Small intestine (tissue), 7 donors: ENCODE measurements at regions not wholly inside any gene's neighbourhood (a gene's known extent, or its start where the extent isn't known, plus 50 kb on each side); places are given as distances from the start of the nearest gene placed in this dataset.

ENCODE experiments used
- DNase-seq, 2 donors: peaks; one replicate each; pipeline versions ENCODE4 v3.0.0 to v3.0.0-alpha.2; 2013
- FAIRE-seq: peaks from 2 replicates; lab custom pipeline; 2012; peaks lifted over from hg19 to GRCh38; lab: Jason Lieb, UNC
- H3K27ac ChIP-seq, 3 donors: one replicate each; pipeline ENCODE4 v1.5.1; 2013; ENCODE audit warnings: low read length in 2 of 3, mild to moderate bottlenecking in 2 of 3, control low read depth in 1 of 3, inconsistent platforms in 1 of 3, low read depth in 1 of 3, moderate library complexity in 1 of 3
- H3K27me3 ChIP-seq, 3 donors: one replicate each; pipeline ENCODE4 v1.6.1; 2013; ENCODE audit warnings: low read length in 3 of 3, inconsistent platforms in 1 of 3; ENCODE audit not compliant: control insufficient read depth in 3 of 3, insufficient read depth in 3 of 3
- H3K36me3 ChIP-seq, 3 donors: one replicate each; pipeline ENCODE4 v1.6.1; 2013; ENCODE audit warnings: low read length in 3 of 3, inconsistent platforms in 1 of 3, low read depth in 1 of 3, mild to moderate bottlenecking in 1 of 3, moderate library complexity in 1 of 3; ENCODE audit not compliant: control insufficient read depth in 3 of 3, insufficient read depth in 2 of 3
- H3K4me1 ChIP-seq, 3 donors: one replicate each; pipeline ENCODE4 v1.6.1; 2013; ENCODE audit warnings: low read length in 2 of 3, inconsistent platforms in 1 of 3, low read depth in 1 of 3, mild to moderate bottlenecking in 1 of 3, moderate library complexity in 1 of 3; ENCODE audit not compliant: control insufficient read depth in 3 of 3, insufficient read depth in 2 of 3
- H3K4me3 ChIP-seq, 3 donors: one replicate each; pipeline ENCODE4 v1.5.1; 2013; ENCODE audit warnings: low read length in 3 of 3, control low read depth in 1 of 3, inconsistent platforms in 1 of 3, low read depth in 1 of 3, mild to moderate bottlenecking in 1 of 3, moderate library complexity in 1 of 3
- H3K9me3 ChIP-seq, 2 donors: one replicate each; pipeline ENCODE4 v1.6.1; 2013; ENCODE audit warnings: low read depth in 1 of 2, low read length in 1 of 2; ENCODE audit not compliant: control insufficient read depth in 2 of 2, insufficient read depth in 1 of 2
- WGBS, 3 donors: extraction: QIAGEN DNeasy Blood & Tissue Kit; methylation state at CpG; one replicate each; pipeline ENCODE4 v1.1.7; 2013; 5-methylcytosine and 5-hydroxymethylcytosine counted together
- donor health status: healthy with polysubstance abuse.
- donor health status: control.
- donor health status: control.
- donor health status: Bipolar disorder and iron deficiency.
- donor health status: healthy.

- DNase-seq (no peak), FAIRE-seq (no peak)
- WGBS, 3 donors = 92 to 100% (median 94%) methylated on average over 2 of the region's 2 CpGs
- no peaks in the 10 kb centered on the region for H3K9me3 ChIP-seq
- H3K4me1 ChIP-seq = no peaks in the 10 kb centered on the region
- H3K4me3 ChIP-seq = no peak overlapping the region
- H3K27ac ChIP-seq = no peak overlapping the region
- H3K27me3 ChIP-seq = no peaks in the 10 kb centered on the region
- H3K36me3 ChIP-seq = no peaks in the 10 kb centered on the region
Measured at GRCh38 chr6:119716668-119717270, 367.2 kb upstream of the MAN1A1 start.

- no peak for DNase-seq
- no peaks in the 10 kb centered on the region for H3K9me3 ChIP-seq
- no peak overlapping the region for H3K4me3 ChIP-seq
- H3K27me3 ChIP-seq = no peaks in the 10 kb centered on the region
- no peak for FAIRE-seq
- H3K27ac ChIP-seq = no peak overlapping the region
- no peaks in the 10 kb centered on the region for H3K4me1 ChIP-seq
- no peaks in the 10 kb centered on the region for H3K36me3 ChIP-seq
Measured at GRCh38 chr6:119713903-119714302, 364.3 kb upstream of the MAN1A1 start.

- 79 to 84% (median 83%) methylated on average over 1 of the region's 1 CpG for WGBS, 3 donors
- Histone ChIP-seq H3K27me3 (no peaks in the 10 kb centered on the region), H3K9me3 (no peaks in the 10 kb centered on the region), H3K36me3 (no peaks in the 10 kb centered on the region), H3K4me1 (no peaks in the 10 kb centered on the region), H3K4me3 (no peak overlapping the region), H3K27ac (no peak overlapping the region)
- no peak for FAIRE-seq
- DNase-seq = no peak
Measured at GRCh38 chr6:119686644-119687043, 337.1 kb upstream of the MAN1A1 start.

GRCh38 chr6:119686240-119686639, 336.7 kb upstream of the MAN1A1 start:
- no peaks in the 10 kb centered on the region for H3K27me3 ChIP-seq
- no peaks in the 10 kb centered on the region for H3K9me3 ChIP-seq
- H3K4me3 ChIP-seq = no peak overlapping the region
- H3K36me3 ChIP-seq = no peaks in the 10 kb centered on the region
- H3K4me1 ChIP-seq = no peaks in the 10 kb centered on the region
- FAIRE-seq (no peak), DNase-seq (no peak)
- no peak overlapping the region for H3K27ac ChIP-seq

- no peak for FAIRE-seq
- WGBS, 3 donors = 86 to 90% (median 87%) methylated on average over 2 of the region's 2 CpGs
Measured at GRCh38 chr6:119683671-119684070, 334.1 kb upstream of the MAN1A1 start.

GRCh38 chr6:119683031-119683430, 333.5 kb upstream of the MAN1A1 start:
- FAIRE-seq (no peak), DNase-seq (no peak)
- H3K36me3 ChIP-seq = no peaks in the 10 kb centered on the region
- no peak overlapping the region for H3K4me3 ChIP-seq
- no peaks in the 10 kb centered on the region for H3K4me1 ChIP-seq
- no peak overlapping the region for H3K27ac ChIP-seq
- no peaks in the 10 kb centered on the region for H3K9me3 ChIP-seq
- WGBS, 3 donors = 72 to 90% (median 84%) methylated on average over 2 of the region's 2 CpGs
- no peaks in the 10 kb centered on the region for H3K27me3 ChIP-seq

More at GRCh38 chr6:119683671-119684070, 334.1 kb upstream of the MAN1A1 start:
- no peaks in the 10 kb centered on the region for H3K9me3 ChIP-seq
- H3K4me3 ChIP-seq = no peak overlapping the region
- no peak overlapping the region for H3K27ac ChIP-seq
- no peaks in the 10 kb centered on the region for H3K36me3 ChIP-seq
- H3K4me1 ChIP-seq = no peaks in the 10 kb centered on the region
- no peak for DNase-seq
- H3K27me3 ChIP-seq = no peaks in the 10 kb centered on the region

GRCh38 chr6:119678961-119679360, 329.4 kb upstream of the MAN1A1 start:
- H3K36me3 ChIP-seq = no peaks in the 10 kb centered on the region
- no peak overlapping the region for H3K27ac ChIP-seq
- DNase-seq (no peak), FAIRE-seq (no peak)
- H3K4me3 ChIP-seq = no peak overlapping the region
- H3K27me3 ChIP-seq = no peaks in the 10 kb centered on the region
- no peaks in the 10 kb centered on the region for H3K4me1 ChIP-seq
- WGBS, 3 donors = 87 to 93% (median 88%) methylated on average over 3 of the region's 3 CpGs
- no peaks in the 10 kb centered on the region for H3K9me3 ChIP-seq

GRCh38 chr6:119677384-119677783, 327.8 kb upstream of the MAN1A1 start:
- Histone ChIP-seq H3K9me3 (no peaks in the 10 kb centered on the region), H3K27ac (no peak overlapping the region), H3K27me3 (no peaks in the 10 kb centered on the region), H3K4me1 (no peaks in the 10 kb centered on the region), H3K36me3 (no peaks in the 10 kb centered on the region), H3K4me3 (no peak overlapping the region)
- WGBS, 3 donors = 66 to 87% (median 83%) methylated on average over 2 of the region's 2 CpGs
- FAIRE-seq = no peak
- DNase-seq = no peak

- 76 to 85% (median 82%) methylated on average over 4 of the region's 4 CpGs for WGBS, 3 donors
- no peak for DNase-seq
- Histone ChIP-seq H3K4me1 (no peaks in the 10 kb centered on the region), H3K9me3 (no peaks in the 10 kb centered on the region), H3K36me3 (no peaks in the 10 kb centered on the region), H3K27me3 (no peaks in the 10 kb centered on the region), H3K4me3 (no peak overlapping the region), H3K27ac (no peak overlapping the region)
- no peak for FAIRE-seq
Measured at GRCh38 chr6:119676961-119677360, 327.4 kb upstream of the MAN1A1 start.
